ENCODE measurements at regions not wholly inside any gene's neighbourhood (a gene's known extent, or its start where the extent isn't known, plus 50 kb on each side); places are given as distances from the start of the nearest gene placed in this dataset.

GRCh38 chr2:118705032-118705431 is 142.4 kb downstream of the EN1 start (continued):
- TF ChIP-seq, protein P1, sequence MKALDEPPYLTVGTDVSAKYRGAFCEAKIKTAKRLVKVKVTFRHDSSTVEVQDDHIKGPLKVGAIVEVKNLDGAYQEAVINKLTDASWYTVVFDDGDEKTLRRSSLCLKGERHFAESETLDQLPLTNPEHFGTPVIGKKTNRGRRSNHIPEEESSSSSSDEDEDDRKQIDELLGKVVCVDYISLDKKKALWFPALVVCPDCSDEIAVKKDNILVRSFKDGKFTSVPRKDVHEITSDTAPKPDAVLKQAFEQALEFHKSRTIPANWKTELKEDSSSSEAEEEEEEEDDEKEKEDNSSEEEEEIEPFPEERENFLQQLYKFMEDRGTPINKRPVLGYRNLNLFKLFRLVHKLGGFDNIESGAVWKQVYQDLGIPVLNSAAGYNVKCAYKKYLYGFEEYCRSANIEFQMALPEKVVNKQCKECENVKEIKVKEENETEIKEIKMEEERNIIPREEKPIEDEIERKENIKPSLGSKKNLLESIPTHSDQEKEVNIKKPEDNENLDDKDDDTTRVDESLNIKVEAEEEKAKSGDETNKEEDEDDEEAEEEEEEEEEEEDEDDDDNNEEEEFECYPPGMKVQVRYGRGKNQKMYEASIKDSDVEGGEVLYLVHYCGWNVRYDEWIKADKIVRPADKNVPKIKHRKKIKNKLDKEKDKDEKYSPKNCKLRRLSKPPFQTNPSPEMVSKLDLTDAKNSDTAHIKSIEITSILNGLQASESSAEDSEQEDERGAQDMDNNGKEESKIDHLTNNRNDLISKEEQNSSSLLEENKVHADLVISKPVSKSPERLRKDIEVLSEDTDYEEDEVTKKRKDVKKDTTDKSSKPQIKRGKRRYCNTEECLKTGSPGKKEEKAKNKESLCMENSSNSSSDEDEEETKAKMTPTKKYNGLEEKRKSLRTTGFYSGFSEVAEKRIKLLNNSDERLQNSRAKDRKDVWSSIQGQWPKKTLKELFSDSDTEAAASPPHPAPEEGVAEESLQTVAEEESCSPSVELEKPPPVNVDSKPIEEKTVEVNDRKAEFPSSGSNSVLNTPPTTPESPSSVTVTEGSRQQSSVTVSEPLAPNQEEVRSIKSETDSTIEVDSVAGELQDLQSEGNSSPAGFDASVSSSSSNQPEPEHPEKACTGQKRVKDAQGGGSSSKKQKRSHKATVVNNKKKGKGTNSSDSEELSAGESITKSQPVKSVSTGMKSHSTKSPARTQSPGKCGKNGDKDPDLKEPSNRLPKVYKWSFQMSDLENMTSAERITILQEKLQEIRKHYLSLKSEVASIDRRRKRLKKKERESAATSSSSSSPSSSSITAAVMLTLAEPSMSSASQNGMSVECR (CRISPR knock-in tag; IDR thresholded peaks at IDR 0.05; ENCODE audit: borderline replicate concordance): no peak
- no peak for TF ChIP-seq ZNF232 (CRISPR knock-in tag; IDR thresholded peaks at IDR 0.05)

DNA sequence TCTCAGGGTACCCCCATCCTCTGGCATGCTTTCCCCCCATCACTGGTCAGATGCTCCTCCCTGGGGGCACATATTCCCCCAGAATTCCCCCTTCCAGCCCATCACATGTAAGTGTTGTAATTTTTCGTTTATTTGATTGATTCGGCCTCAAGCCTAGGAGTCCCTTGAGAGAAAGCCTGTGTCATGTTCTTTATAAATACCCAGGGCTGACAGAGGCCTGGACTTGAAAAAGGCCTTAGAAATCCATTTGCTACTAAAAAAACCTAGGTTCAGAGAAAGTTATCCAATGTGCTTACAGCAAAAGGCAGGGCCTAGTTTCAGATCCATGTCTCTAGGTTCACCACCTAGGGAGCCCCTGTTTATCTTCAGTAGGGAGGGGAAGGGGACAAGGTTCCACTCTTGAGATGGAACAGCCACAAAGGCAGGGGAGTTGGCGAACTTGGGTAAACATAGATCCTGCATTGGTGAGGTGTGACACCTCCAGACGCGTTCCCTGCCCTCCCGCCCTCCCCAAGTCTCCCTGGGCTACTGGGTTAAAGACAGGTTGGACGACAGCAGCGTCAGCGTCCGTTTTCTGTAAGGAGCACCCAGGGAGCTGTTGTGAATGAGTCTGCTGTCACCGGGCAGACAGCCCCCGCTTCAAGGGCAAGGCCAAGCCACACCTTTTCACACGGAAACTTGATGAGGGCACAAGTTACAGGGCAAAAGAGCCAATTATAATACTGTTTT is 147.8 kb downstream of the EN1 start:
- no peak overlapping the region for H3K4me3 Mint-ChIP-seq
- no peak for ATAC-seq
- POLR2A ChIA-PET: no interaction called here
- H3K27ac Mint-ChIP-seq: no peak overlapping the region
- H3K4me1 Mint-ChIP-seq: peaks cover 21% of the 10 kb centered on the region
- H3K9me3 Mint-ChIP-seq: peaks cover 10% of the 10 kb centered on the region
- TF ChIP-seq ATF6 (CRISPR knock-in tag; IDR thresholded peaks at IDR 0.05): no peak
- TF ChIP-seq TCF7 (CRISPR knock-in tag; IDR thresholded peaks at IDR 0.05; ENCODE audit: low read depth): no peak
- TF ChIP-seq, protein P2, sequence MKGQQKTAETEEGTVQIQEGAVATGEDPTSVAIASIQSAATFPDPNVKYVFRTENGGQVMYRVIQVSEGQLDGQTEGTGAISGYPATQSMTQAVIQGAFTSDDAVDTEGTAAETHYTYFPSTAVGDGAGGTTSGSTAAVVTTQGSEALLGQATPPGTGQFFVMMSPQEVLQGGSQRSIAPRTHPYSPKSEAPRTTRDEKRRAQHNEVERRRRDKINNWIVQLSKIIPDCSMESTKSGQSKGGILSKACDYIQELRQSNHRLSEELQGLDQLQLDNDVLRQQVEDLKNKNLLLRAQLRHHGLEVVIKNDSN (CRISPR knock-in tag; IDR thresholded peaks at IDR 0.05): no peak
- TF ChIP-seq, protein P1 (CRISPR knock-in tag; IDR thresholded peaks at IDR 0.05; ENCODE audit: borderline replicate concordance): no peak
- TF ChIP-seq FOXJ3 (CRISPR knock-in tag; IDR thresholded peaks at IDR 0.05; ENCODE audit: borderline replicate concordance): no peak
- no peak for TF ChIP-seq IRF2 (CRISPR knock-in tag; IDR thresholded peaks at IDR 0.05; ENCODE audit: borderline replicate concordance, low read depth)
- no peak for TF ChIP-seq CTCF (IDR thresholded peaks at IDR 0.05)
- no peak for TF ChIP-seq PRRX2 (CRISPR knock-in tag; IDR thresholded peaks at IDR 0.05)
- TF ChIP-seq NR3C1 (CRISPR knock-in tag; conservative IDR thresholded peaks at IDR 0.05; ENCODE audit: low read depth): no peak
- no peak for TF ChIP-seq ZSCAN18 (CRISPR knock-in tag; IDR thresholded peaks at IDR 0.05)
- no peak for TF ChIP-seq SMAD3 (CRISPR knock-in tag; IDR thresholded peaks at IDR 0.05; ENCODE audit: borderline replicate concordance)
- no peak for TF ChIP-seq JUN (CRISPR knock-in tag; IDR thresholded peaks at IDR 0.05)
- TF ChIP-seq ZNF425 (CRISPR knock-in tag; conservative IDR thresholded peaks at IDR 0.05): no peak
- DNase-seq (ENCODE audit: low spot score): no peak
- H3K27me3 Mint-ChIP-seq (ENCODE audit: low read depth): no peaks in the 10 kb centered on the region
- no peaks in the 10 kb centered on the region for H3K36me3 Mint-ChIP-seq
- CTCF ChIA-PET: no interaction called here

Measured in WTC11 (cell line).